ENCODE measurements at regions not wholly inside any gene's neighbourhood (a gene's known extent, or its start where the extent isn't known, plus 50 kb on each side); places are given as distances from the start of the nearest gene placed in this dataset.
A peak's percentile ranks its signal among the peaks of the same experiment; 100 is the strongest.

DNA sequence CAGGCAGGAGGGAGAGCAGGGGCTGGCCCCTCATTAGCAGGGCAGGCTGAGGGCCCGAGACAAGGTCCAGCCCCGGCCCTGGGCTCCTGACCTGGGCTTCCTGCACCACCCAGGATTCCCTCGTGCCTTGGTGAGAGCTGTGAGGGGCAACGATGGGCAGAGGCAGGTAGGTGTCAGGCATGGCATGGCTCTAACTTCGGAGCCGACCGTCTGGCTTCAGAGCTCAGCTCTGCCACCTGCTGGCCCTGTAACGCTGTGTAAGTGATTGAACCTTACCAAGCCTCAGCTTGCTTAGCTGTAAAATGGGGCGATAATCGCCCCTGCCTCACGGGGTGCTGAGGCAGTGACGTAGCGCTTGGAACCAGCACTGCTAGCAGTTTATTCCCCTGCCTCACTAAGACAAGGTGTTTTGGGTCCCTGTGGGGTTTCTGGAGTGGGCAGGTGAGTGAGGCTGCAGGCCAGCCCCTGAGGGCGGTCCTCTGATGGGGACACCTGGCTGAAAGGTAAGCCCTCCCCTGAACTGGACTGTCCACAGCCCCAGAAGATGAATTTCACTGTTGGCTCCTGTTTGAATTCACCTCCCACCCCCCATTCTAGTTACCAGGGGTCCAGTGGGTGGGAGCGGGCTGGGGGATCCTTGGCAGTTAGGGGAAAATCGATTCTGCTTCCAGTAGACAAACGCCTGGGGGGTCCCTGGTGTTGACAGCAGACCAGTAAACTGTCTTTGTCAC is 184.8 kb upstream of the GSE1 start:
- no TSS peak for BruUV-seq (replicated peaks)
- POLR2A ChIA-PET: no interaction called here
- CTCF ChIA-PET: interaction anchor here (1.2 kb wide), 1 partner anchor 81 kb away, joined by 5 read pairs; no protein-coding TSS in a partner anchor

DNA sequence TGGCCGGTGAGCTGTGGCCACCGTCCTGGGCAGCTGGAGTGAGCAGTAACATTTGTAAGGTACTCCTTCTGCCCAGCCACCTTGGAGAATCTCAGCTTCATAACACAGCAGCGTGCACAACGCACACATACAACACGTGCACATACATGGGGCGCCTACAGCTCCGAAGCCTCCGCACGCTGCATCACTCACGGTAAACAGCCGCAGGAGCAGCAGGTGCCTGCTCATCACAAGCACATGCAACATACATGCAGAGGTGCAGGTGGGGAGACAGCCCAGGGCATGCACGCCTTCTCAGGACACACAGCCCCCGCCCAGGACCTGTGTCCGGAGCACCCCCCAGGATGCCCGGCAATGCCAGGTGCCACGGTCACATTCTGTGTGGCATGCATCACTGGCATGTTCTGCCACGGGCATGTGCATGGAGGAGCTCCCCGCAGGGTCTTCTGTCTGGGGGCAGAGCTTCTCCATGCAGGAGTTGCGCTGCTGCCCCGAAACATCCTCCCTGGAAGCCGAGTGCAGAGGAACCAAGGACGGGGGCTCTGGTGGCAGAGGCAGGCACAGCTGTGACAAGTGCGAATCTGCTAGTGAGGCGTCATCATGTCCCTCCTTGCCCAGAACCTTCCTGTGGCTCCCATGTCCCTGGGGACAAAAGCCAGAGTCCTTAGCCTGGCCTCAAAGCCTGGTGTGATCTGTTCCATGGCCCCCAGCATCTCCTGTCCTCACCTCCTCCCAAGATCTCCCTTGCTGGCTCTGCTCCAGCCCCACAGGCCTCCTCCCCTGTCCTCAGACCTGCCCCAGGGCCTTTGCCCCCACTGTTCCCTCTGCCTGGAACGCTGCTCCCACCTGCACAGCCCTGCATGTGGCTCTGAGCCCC is 184.0 kb upstream of the GSE1 start:
- Histone ChIP-seq H3K9me3 (ENCODE audit: control insufficient read depth, insufficient read depth, low read depth, low read length) (no peaks in the 10 kb centered on the region), H3K4me1 (ENCODE audit: control insufficient read depth, insufficient read depth, low read length) (no peaks in the 10 kb centered on the region), H3K27me3 (ENCODE audit: control insufficient read depth, insufficient read depth, low read length) (no peaks in the 10 kb centered on the region), H3K36me3 (ENCODE audit: control insufficient read depth, insufficient read depth, low read length) (no peaks in the 10 kb centered on the region), H3K27ac (ENCODE audit: low read length) (no peak overlapping the region), H3K4me3 (ENCODE audit: low read depth in 2 of 2, low read length in 2 of 2) (no peak overlapping the region)
- in situ Hi-C loops (cut with HindIII; ENCODE audit: low pct_unique_long_range_greater_than_20kb, low sequenced_read_pairs) (no loop called here), intact Hi-C loops (cut with micrococcal nuclease; ENCODE audit: unreplicated experiment) (loop anchor here (10.0 kb wide), 1 partner anchor 186 kb away; the partner anchor contains the start of gene GSE1)
- TF ChIP-seq, protein P1, sequence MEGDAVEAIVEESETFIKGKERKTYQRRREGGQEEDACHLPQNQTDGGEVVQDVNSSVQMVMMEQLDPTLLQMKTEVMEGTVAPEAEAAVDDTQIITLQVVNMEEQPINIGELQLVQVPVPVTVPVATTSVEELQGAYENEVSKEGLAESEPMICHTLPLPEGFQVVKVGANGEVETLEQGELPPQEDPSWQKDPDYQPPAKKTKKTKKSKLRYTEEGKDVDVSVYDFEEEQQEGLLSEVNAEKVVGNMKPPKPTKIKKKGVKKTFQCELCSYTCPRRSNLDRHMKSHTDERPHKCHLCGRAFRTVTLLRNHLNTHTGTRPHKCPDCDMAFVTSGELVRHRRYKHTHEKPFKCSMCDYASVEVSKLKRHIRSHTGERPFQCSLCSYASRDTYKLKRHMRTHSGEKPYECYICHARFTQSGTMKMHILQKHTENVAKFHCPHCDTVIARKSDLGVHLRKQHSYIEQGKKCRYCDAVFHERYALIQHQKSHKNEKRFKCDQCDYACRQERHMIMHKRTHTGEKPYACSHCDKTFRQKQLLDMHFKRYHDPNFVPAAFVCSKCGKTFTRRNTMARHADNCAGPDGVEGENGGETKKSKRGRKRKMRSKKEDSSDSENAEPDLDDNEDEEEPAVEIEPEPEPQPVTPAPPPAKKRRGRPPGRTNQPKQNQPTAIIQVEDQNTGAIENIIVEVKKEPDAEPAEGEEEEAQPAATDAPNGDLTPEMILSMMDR (IDR thresholded peaks at IDR 0.05): no peak
- TF ChIP-seq POLR2AphosphoS5 (IDR thresholded peaks at IDR 0.05; ENCODE audit: low read depth, low read length) (no peak), TCF7L2 (IDR thresholded peaks at IDR 0.05; ENCODE audit: low read depth, low read length) (no peak), SIN3A (IDR thresholded peaks at IDR 0.05; ENCODE audit: borderline replicate concordance, insufficient read depth, low read depth, low read length) (no peak)
- TF ChIP-seq, protein P2, sequence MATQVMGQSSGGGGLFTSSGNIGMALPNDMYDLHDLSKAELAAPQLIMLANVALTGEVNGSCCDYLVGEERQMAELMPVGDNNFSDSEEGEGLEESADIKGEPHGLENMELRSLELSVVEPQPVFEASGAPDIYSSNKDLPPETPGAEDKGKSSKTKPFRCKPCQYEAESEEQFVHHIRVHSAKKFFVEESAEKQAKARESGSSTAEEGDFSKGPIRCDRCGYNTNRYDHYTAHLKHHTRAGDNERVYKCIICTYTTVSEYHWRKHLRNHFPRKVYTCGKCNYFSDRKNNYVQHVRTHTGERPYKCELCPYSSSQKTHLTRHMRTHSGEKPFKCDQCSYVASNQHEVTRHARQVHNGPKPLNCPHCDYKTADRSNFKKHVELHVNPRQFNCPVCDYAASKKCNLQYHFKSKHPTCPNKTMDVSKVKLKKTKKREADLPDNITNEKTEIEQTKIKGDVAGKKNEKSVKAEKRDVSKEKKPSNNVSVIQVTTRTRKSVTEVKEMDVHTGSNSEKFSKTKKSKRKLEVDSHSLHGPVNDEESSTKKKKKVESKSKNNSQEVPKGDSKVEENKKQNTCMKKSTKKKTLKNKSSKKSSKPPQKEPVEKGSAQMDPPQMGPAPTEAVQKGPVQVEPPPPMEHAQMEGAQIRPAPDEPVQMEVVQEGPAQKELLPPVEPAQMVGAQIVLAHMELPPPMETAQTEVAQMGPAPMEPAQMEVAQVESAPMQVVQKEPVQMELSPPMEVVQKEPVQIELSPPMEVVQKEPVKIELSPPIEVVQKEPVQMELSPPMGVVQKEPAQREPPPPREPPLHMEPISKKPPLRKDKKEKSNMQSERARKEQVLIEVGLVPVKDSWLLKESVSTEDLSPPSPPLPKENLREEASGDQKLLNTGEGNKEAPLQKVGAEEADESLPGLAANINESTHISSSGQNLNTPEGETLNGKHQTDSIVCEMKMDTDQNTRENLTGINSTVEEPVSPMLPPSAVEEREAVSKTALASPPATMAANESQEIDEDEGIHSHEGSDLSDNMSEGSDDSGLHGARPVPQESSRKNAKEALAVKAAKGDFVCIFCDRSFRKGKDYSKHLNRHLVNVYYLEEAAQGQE (IDR thresholded peaks at IDR 0.05; ENCODE audit: insufficient read depth in 1 of 2, low read depth in 2 of 2, low read length in 1 of 2): no peak
- ATAC-seq (no peak), DNase-seq (ENCODE audit: low read depth, low spot score) (no peak)
- ChIA-PET CTCF (interaction anchor here (1.2 kb wide), 1 partner anchor 82 kb away, joined by 5 read pairs; no protein-coding TSS in a partner anchor), POLR2A (no interaction called here)
- BruUV-seq (replicated peaks): no TSS peak

More for the DNA sequence above, 184.8 kb upstream of the GSE1 start:
- Histone ChIP-seq H3K4me3 (ENCODE audit: low read depth in 2 of 2, low read length in 2 of 2) (no peak overlapping the region), H3K27me3 (ENCODE audit: control insufficient read depth, insufficient read depth, low read length) (no peaks in the 10 kb centered on the region), H3K4me1 (ENCODE audit: control insufficient read depth, insufficient read depth, low read length) (no peaks in the 10 kb centered on the region), H3K9me3 (ENCODE audit: control insufficient read depth, insufficient read depth, low read depth, low read length) (no peaks in the 10 kb centered on the region), H3K27ac (ENCODE audit: low read length) (no peak overlapping the region), H3K36me3 (ENCODE audit: control insufficient read depth, insufficient read depth, low read length) (no peaks in the 10 kb centered on the region)
- in situ Hi-C loops (cut with HindIII; ENCODE audit: low pct_unique_long_range_greater_than_20kb, low sequenced_read_pairs) (no loop called here), intact Hi-C loops (cut with micrococcal nuclease; ENCODE audit: unreplicated experiment) (loop anchor here (10.0 kb wide), 1 partner anchor 186 kb away; the partner anchor contains the start of gene GSE1)
- no peak for TF ChIP-seq TCF7L2 (IDR thresholded peaks at IDR 0.05; ENCODE audit: low read depth, low read length)
- TF ChIP-seq SIN3A (IDR thresholded peaks at IDR 0.05; ENCODE audit: borderline replicate concordance, insufficient read depth, low read depth, low read length): no peak
- TF ChIP-seq, protein P1 (IDR thresholded peaks at IDR 0.05): peak; percentile 76; the same call in 1 of the 2 replicates
- TF ChIP-seq, protein P2 (IDR thresholded peaks at IDR 0.05; ENCODE audit: insufficient read depth in 1 of 2, low read depth in 2 of 2, low read length in 1 of 2): no peak
- peak; percentile 85 for ATAC-seq
- DNase-seq (ENCODE audit: low read depth, low spot score): no peak
